OCI-LY1 (cell line): ENCODE measurements at regions not wholly inside any gene's neighbourhood (a gene's known extent, or its start where the extent isn't known, plus 50 kb on each side); places are given as distances from the start of the nearest gene placed in this dataset.

Experiments
- H2AFZ ChIP-seq: fragments of 200-600 bp; sonication (generic), shearing (Covaris generic); 2 replicates; pipeline ENCODE4 v1.6.0; 2014; ENCODE audit warnings: antibody characterized with exemption, mild to moderate bottlenecking, low read length
- H3F3A ChIP-seq: fragments of 200-600 bp; sonication (generic), shearing (Covaris generic); 2 replicates; pipeline ENCODE4 v1.6.0; 2014; ENCODE audit warnings: mild to moderate bottlenecking, antibody characterized with exemption, low read length, moderate library complexity; ENCODE audit not compliant: insufficient read depth
- H3K27ac ChIP-seq: fragments of 200-600 bp; sonication (generic); 2 replicates; pipeline ENCODE4 v1.5.1; 2014; ENCODE audit warnings: low read length, mixed run types, mild to moderate bottlenecking, low read depth; ENCODE audit not compliant: poor library complexity, severe bottlenecking
- H3K27me3 ChIP-seq: fragments of 200-600 bp; sonication (generic); 2 replicates; pipeline ENCODE4 v1.6.0; 2014; ENCODE audit warnings: antibody characterized with exemption, mild to moderate bottlenecking, low read length, moderate library complexity; ENCODE audit not compliant: insufficient read depth
- H3K36me3 ChIP-seq: fragments of 200-600 bp; sonication (generic); 2 replicates; pipeline ENCODE4 v1.6.1; 2014; ENCODE audit warnings: mild to moderate bottlenecking, antibody characterized with exemption, low read length, moderate library complexity, mixed read lengths; ENCODE audit not compliant: insufficient read depth
- H3K4me1 ChIP-seq: fragments of 200-600 bp; sonication (generic); 2 replicates; pipeline ENCODE4 v1.5.1; 2014; ENCODE audit warnings: mild to moderate bottlenecking, low read length, moderate library complexity; ENCODE audit not compliant: insufficient read depth, severe bottlenecking
- H3K4me2 ChIP-seq: fragments of 200-600 bp; sonication (generic), shearing (Covaris generic); 2 replicates; pipeline ENCODE4 v1.6.1; 2014; ENCODE audit warnings: low read length
- H3K4me3 ChIP-seq: fragments of 200-600 bp; sonication (generic); 2 replicates; pipeline ENCODE4 v1.5.1; 2014; ENCODE audit warnings: low read length, low read depth, mild to moderate bottlenecking, mixed read lengths; ENCODE audit not compliant: poor library complexity, severe bottlenecking
- H3K79me2 ChIP-seq: fragments of 200-600 bp; shearing (Covaris generic); 2 replicates; pipeline ENCODE4 v1.6.1; 2016; ENCODE audit warnings: mixed run types, low read length, mixed read lengths; ENCODE audit not compliant: insufficient read depth
- H3K9ac ChIP-seq: fragments of 200-600 bp; sonication (generic), shearing (Covaris generic); 2 replicates; pipeline ENCODE4 v1.6.1; 2014; ENCODE audit warnings: mild to moderate bottlenecking, low read length, mixed read lengths
- H3K9me2 ChIP-seq: fragments of 200-600 bp; sonication (generic), shearing (Covaris generic); 2 replicates; pipeline ENCODE4 v1.6.1; 2014; ENCODE audit warnings: low read depth, mild to moderate bottlenecking, low read length, mixed read lengths
- H3K9me3 ChIP-seq: fragments of 200-600 bp; shearing (Covaris generic); 2 replicates; pipeline ENCODE4 v1.6.1; 2014; ENCODE audit warnings: low read length, mixed read lengths
- H4K20me1 ChIP-seq: fragments of 200-600 bp; sonication (generic), shearing (Covaris generic); 2 replicates; pipeline ENCODE4 v1.6.0; 2016; ENCODE audit warnings: mild to moderate bottlenecking, low read length; ENCODE audit not compliant: insufficient read depth
- CTCF ChIP-seq: fragments of 200-600 bp; sonication (generic), shearing (Covaris generic); IDR thresholded peaks from 2 replicates; pipeline ENCODE4 v1.5.1; 2017; ENCODE audit warnings: mild to moderate bottlenecking, antibody characterized with exemption, low read length, moderate library complexity, mixed read lengths
- EZH2 ChIP-seq: fragments of 200-600 bp; sonication (generic), shearing (Covaris generic); IDR thresholded peaks from 2 replicates; pipeline ENCODE4 v1.8.0; 2017; ENCODE audit warnings: borderline replicate concordance, mixed run types, mild to moderate bottlenecking, antibody characterized with exemption, low read length, moderate library complexity, mixed read lengths

DNA sequence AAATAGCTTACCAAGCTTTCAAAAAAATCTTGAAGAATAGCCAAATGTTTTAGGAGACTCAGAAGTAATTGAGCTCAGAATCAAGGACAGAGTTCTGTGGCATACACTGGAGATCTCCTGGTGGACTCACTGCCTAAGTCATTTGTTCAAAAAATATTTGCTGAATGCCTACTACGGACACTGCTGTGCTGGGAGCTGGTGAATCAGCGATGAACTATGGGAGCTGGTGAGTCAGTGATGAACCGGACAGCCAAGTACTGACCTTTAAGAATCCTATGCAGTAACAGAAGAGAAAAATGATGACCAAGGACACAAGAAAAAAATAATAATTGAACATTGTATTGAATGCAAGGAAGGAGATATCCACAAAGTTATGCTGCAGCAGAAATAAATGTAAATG, 717.9 kb upstream of the CXADR start:
- Histone ChIP-seq H3K9me3 (no peaks in the 10 kb centered on the region), H3K27me3 (no peaks in the 10 kb centered on the region), H3K4me1 (no peaks in the 10 kb centered on the region), H3K4me3 (no peak overlapping the region), H3K79me2 (no peaks in the 10 kb centered on the region), H3F3A (no peaks in the 10 kb centered on the region), H2AFZ (no peak overlapping the region), H3K27ac (no peak overlapping the region), H3K9ac (no peak overlapping the region), H3K4me2 (no peak overlapping the region), H3K9me2 (no peaks in the 10 kb centered on the region), H3K36me3 (no peaks in the 10 kb centered on the region), H4K20me1 (no peaks in the 10 kb centered on the region)
- TF ChIP-seq EZH2, result no peak
- TF ChIP-seq CTCF, result no peak

- H3K79me2 ChIP-seq, result no peaks in the 10 kb centered on the region
- no peak overlapping the region for H2AFZ ChIP-seq
- no peaks in the 10 kb centered on the region for H3K27me3 ChIP-seq
- H3K36me3 ChIP-seq, result no peaks in the 10 kb centered on the region
- no peak overlapping the region for H3K27ac ChIP-seq
- H3K9me2 ChIP-seq, result no peaks in the 10 kb centered on the region
- H3K4me3 ChIP-seq, result no peak overlapping the region
- no peaks in the 10 kb centered on the region for H4K20me1 ChIP-seq
- no peaks in the 10 kb centered on the region for H3F3A ChIP-seq
- TF ChIP-seq CTCF (no peak), EZH2 (no peak)
- H3K4me1 ChIP-seq, result no peaks in the 10 kb centered on the region
- H3K9me3 ChIP-seq, result no peaks in the 10 kb centered on the region
- no peak overlapping the region for H3K4me2 ChIP-seq
- no peak overlapping the region for H3K9ac ChIP-seq
These were observed 716.1 kb upstream of the CXADR start for GRCh38 chr21:16796776-16797175.

DNA sequence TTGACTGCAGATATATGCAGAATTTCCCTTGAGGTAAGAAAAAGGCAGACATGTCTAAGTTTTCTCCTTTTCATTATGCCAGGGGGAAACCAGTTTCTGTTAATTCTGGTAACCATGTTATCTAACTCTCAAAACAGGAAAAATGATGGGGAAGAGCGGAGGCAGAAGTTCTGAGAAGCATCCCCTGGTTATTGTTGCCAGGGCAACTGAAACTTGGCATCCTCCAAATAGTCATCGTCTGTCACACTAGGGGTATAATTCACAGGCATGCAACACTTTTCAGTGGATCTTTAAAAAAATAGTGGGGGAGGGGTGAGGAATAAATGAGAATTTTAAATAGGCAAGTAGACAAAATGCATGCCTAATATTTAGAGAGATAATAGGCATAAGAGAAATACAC, 715.3 kb upstream of the CXADR start:
- Histone ChIP-seq H3F3A (no peaks in the 10 kb centered on the region), H3K4me1 (no peaks in the 10 kb centered on the region), H3K4me3 (no peak overlapping the region), H3K4me2 (no peak overlapping the region), H3K27ac (no peak overlapping the region), H3K27me3 (no peaks in the 10 kb centered on the region), H4K20me1 (no peaks in the 10 kb centered on the region), H3K79me2 (no peaks in the 10 kb centered on the region), H3K9me3 (no peaks in the 10 kb centered on the region), H2AFZ (no peak overlapping the region), H3K36me3 (no peaks in the 10 kb centered on the region), H3K9ac (no peak overlapping the region), H3K9me2 (no peaks in the 10 kb centered on the region)
- no peak for TF ChIP-seq CTCF
- TF ChIP-seq EZH2, result no peak
